Nephron progenitor cell (in vitro differentiated cells): ENCODE measurements at regions not wholly inside any gene's neighbourhood (a gene's known extent, or its start where the extent isn't known, plus 50 kb on each side); places are given as distances from the start of the nearest gene placed in this dataset.
"Not testable (repeated sequence)": the region's sequence is repeated elsewhere in the genome, so short reads cannot be mapped to it uniquely, and the experiment has no call there.

Source experiments
- DNase-seq: peaks from one replicate; pipeline ENCODE4 v3.0.0; 2021
- H3K27ac Mint-ChIP-seq: 2 replicates; pipeline ENCODE4 v1.8.0; 2021; ENCODE audit warnings: mild to moderate bottlenecking, moderate library complexity, mixed read lengths
- H3K27me3 Mint-ChIP-seq: 2 replicates; pipeline ENCODE4 v1.8.0; 2021; ENCODE audit warnings: mild to moderate bottlenecking, low read depth, mixed read lengths; ENCODE audit not compliant: poor library complexity
- H3K36me3 Mint-ChIP-seq: 2 replicates; pipeline ENCODE4 v1.8.0; 2021; ENCODE audit warnings: low read depth, mixed read lengths
- H3K4me1 Mint-ChIP-seq: 2 replicates; pipeline ENCODE4 v1.8.0; 2021; ENCODE audit warnings: mixed read lengths
- H3K4me3 Mint-ChIP-seq: 2 replicates; pipeline ENCODE4 v1.8.0; 2021; ENCODE audit warnings: mild to moderate bottlenecking, moderate library complexity, mixed read lengths
- H3K9me3 Mint-ChIP-seq: 2 replicates; pipeline ENCODE4 v1.8.0; 2021; ENCODE audit warnings: mild to moderate bottlenecking, moderate library complexity, mixed read lengths
- TF ChIP-seq, protein P1 (sequence below): fragments of 200-600 bp; sonication (generic); IDR thresholded peaks from 2 replicates; pipeline ENCODE4 v1.5.0; 2021; ENCODE audit warnings: antibody characterized with exemption

DNA sequence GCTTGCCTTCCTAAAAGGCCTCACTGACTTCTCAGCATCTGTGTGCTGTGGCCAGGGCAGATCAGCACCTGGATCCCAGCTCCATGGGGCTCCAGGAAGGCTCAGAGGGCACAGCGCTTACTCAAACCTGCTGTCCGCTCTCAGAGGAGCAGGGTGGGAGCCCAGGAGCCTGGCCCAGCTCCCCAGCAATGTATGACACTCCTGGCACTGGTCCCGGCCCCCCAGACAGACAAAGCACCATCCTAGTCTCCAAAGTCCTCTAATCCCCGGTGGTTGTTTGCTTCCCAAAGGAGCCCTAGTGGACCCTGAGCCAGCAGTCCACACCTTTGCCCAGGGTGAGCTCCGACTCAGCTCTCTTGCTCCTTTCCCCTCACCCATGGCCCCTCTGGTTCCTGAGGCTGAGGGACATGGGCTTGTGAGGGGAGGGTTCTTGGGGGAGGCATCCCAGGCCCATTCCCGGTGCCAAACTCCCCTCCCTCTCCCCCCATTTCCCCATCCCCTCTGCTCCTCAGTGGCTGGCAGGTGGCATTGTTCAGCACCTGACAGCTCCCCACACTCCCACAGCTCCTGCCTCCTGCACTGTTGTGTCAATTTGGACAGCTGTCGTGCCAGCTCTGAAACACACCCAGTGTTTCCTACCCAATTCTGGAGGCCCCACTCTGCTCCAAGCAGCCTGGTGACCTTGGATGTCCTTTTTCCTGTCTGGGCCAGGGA, 164.3 kb downstream of the TRIM43 start:
- H3K4me1 Mint-ChIP-seq, DNase-seq, H3K4me3 Mint-ChIP-seq, H3K27me3 Mint-ChIP-seq, H3K27ac Mint-ChIP-seq, H3K36me3 Mint-ChIP-seq: not testable (repeated sequence)
- peaks cover 26% of the 10 kb centered on the region for H3K9me3 Mint-ChIP-seq

DNA sequence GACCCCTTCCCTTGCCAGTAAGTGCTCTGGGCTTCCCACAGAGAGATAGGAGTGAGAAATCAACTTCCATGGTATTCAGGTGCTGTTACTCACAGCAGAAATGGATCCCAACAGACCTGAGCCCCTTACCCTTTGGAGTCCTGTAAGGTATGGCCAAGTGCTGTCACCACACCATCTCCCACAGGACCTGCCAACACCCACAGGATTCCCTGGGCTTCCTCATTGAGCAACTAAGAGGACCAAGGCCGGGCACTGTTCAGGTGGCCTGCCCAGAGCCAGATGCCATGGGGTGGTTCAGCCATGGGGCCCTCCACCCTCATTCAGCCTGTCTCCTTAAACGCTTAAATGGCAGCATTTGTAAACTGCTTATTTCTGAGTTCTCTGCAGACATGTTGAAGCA, 166.2 kb downstream of the TRIM43 start:
- no peak for DNase-seq
- TF ChIP-seq, protein P1, sequence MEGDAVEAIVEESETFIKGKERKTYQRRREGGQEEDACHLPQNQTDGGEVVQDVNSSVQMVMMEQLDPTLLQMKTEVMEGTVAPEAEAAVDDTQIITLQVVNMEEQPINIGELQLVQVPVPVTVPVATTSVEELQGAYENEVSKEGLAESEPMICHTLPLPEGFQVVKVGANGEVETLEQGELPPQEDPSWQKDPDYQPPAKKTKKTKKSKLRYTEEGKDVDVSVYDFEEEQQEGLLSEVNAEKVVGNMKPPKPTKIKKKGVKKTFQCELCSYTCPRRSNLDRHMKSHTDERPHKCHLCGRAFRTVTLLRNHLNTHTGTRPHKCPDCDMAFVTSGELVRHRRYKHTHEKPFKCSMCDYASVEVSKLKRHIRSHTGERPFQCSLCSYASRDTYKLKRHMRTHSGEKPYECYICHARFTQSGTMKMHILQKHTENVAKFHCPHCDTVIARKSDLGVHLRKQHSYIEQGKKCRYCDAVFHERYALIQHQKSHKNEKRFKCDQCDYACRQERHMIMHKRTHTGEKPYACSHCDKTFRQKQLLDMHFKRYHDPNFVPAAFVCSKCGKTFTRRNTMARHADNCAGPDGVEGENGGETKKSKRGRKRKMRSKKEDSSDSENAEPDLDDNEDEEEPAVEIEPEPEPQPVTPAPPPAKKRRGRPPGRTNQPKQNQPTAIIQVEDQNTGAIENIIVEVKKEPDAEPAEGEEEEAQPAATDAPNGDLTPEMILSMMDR, result no peak
- Mint-ChIP-seq H3K4me1 (no peaks in the 10 kb centered on the region), H3K4me3 (no peak overlapping the region), H3K36me3 (no peaks in the 10 kb centered on the region), H3K27ac (no peak overlapping the region), H3K27me3 (no peaks in the 10 kb centered on the region), H3K9me3 (peaks cover 23% of the 10 kb centered on the region)

DNA sequence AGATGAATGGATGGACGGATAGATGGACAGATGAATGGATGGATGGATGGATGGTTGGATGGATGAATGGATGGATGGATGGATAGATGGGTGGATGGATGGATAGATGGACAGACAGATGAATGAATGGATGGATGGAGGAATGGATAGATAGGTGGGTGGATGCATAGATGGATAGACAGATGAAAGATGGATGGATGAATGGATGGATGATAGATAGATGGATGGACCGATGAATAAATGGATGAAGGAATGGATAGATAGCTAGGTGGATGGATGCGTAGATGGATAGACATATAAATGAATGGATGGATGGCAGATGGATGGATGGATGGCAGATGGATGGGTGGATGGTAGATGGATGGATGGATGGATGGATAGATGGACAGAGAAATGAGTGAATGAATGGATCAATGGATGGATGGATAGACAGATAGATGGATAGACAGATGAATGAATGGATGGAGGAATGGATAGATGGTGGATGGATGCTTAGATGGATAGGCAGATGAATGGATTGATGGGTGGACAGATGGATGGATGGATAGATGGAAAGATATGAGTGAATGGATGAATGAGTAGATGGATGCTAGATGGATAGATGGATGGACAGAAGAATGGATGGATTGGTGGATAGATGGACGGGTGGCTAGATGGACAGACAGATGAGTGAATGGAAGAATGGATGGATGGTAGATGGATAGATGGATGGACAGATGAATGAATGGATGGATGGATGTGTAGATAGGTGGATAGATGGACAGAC, 167.9 kb downstream of the TRIM43 start:
- no peaks in the 10 kb centered on the region for H3K4me1 Mint-ChIP-seq
- no peak overlapping the region for H3K4me3 Mint-ChIP-seq
- H3K27ac Mint-ChIP-seq, result no peak overlapping the region
- no peak for DNase-seq
- no peaks in the 10 kb centered on the region for H3K27me3 Mint-ChIP-seq
- H3K36me3 Mint-ChIP-seq, result no peaks in the 10 kb centered on the region
- H3K9me3 Mint-ChIP-seq, result peaks cover 21% of the 10 kb centered on the region
- TF ChIP-seq, protein P1, result no peak

DNA sequence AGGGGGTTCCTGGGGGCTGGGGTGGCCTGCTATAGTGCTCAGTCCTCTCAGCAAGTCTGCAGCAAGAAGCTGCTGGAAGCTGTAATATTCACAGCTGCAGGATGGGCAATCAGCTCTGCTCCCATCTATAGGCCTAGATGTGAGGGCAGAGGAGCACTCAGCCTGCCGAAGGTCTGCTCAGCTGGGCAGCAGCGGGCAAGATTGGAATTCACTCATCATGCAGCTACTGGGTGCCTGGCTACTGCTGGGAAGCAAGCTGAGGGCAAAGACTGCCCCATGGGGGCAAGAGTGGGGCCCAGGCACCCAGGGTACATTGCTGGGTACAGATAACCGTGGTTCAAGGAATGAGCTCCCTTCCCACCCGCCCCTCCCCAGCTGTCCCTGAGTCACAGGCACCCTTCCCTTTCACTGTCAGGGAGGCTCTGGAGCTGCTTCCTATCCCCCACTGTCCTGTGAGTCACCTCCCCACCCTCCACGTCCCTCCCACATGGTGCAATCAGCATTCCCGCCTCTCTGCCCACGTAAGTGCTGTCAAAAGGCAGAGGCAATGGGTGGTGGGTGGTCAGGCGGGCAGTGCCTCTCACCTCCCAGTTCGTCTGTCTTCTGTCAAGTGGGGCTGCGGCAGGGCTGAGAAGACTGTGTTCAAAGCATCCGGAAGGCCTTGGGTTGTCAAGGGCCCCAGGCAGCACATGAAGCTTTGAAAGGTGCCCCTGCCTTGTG, 169.2 kb downstream of the TRIM43 start:
- Mint-ChIP-seq H3K9me3 (peaks cover 18% of the 10 kb centered on the region), H3K27me3 (no peaks in the 10 kb centered on the region), H3K27ac (no peak overlapping the region), H3K4me1 (no peaks in the 10 kb centered on the region), H3K4me3 (no peak overlapping the region), H3K36me3 (no peaks in the 10 kb centered on the region)
- TF ChIP-seq, protein P1, result no peak
- no peak for DNase-seq

DNA sequence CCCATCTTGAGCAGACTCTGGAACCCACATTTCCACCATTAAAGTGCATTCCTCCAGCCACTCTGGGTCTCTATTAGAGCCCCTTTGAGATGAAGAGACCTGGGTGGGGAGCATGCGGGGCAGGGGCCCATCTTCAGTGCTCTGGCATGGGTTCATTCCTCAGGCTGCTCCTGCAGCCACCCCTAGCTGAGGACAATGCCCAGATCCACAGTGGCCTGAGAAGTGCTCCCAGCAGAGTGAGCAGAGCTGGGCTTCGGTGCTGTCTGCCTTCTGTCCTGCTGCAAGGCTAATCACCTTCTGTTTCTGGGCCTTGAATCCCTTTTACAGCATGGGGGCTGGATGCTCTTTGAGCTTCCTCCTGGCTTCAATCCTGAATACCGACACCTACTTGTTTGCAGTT, 169.8 kb downstream of the TRIM43 start:
- TF ChIP-seq, protein P1, result no peak
- Mint-ChIP-seq H3K9me3 (peaks cover 23% of the 10 kb centered on the region), H3K36me3 (no peaks in the 10 kb centered on the region), H3K4me3 (no peak overlapping the region), H3K4me1 (peaks cover 3% of the 10 kb centered on the region), H3K27ac (no peak overlapping the region), H3K27me3 (no peaks in the 10 kb centered on the region)
- no peak for DNase-seq

DNA sequence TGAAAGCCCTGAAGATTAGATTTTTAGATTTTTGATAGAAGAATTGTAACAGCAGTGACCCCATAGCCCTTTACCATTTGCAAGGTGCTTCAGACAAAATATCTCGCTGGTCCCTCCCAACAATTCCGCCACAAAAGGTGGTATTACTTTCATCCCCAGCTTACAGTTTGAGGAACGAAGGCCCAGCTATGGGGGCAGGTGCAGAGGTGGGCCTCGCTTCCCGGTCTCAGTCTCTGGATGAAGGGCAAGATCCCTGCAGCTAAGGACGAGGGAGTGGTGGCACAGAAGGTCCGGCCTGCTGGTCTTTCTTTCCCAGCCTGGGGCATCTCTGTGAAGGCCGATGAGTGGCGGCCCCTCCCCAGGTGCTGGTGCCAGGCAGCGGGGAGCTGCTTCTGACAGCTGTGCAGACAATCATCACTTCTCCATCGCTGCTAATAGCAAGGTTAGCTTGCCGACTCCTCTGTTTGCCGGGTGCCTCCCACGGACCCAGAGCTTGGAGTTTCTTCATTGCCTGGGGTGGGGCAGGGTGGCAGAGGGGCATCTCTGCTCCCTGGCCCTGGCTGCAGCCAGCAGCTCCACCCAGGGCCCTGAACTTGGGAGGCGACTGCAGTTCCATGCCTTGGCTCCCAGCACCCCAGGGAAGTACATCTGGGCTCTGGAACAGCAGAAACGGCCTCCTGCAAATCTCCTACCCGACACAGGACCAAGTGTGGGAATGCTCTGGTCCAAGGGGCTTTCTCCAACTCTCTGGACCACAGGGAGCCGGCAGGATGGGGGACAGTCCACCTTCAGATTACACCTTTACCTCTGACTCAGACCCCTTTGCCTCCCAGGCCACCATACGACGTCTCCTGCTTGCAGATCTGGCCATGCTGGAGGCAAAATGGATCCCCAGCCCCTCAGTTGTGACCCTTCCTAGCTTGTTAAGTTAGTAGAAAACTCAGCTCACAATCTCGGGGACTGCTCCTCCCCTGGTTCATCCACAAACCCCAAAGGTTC, 170.5 kb downstream of the TRIM43 start:
- H3K9me3 Mint-ChIP-seq, result peaks cover 19% of the 10 kb centered on the region
- not testable (repeated sequence) for H3K4me1 Mint-ChIP-seq, H3K36me3 Mint-ChIP-seq, DNase-seq, H3K27ac Mint-ChIP-seq, H3K4me3 Mint-ChIP-seq, H3K27me3 Mint-ChIP-seq

DNA sequence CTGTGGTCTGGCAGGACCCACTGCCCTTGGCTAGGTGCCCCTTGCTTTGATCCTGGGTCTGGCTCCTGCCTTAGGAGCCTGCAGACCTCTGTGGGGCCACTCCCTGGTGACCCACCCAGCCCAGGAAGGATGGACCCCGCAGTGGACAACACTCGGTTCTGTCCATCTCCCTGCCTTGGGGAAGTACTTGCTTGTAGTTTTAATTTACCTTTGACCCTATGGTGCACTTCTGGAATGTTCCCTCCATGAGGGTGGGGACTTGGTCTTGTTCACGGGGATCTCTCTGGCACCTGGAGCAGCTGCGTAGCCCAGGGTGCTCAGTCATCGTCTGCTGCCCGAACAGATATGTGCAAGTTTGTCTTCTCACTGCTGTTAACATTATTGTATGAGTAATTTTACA, 171.3 kb downstream of the TRIM43 start:
- not testable (repeated sequence) for H3K27ac Mint-ChIP-seq, DNase-seq, H3K4me1 Mint-ChIP-seq, H3K36me3 Mint-ChIP-seq, H3K4me3 Mint-ChIP-seq, H3K27me3 Mint-ChIP-seq
- H3K9me3 Mint-ChIP-seq, result peaks cover 19% of the 10 kb centered on the region

DNA sequence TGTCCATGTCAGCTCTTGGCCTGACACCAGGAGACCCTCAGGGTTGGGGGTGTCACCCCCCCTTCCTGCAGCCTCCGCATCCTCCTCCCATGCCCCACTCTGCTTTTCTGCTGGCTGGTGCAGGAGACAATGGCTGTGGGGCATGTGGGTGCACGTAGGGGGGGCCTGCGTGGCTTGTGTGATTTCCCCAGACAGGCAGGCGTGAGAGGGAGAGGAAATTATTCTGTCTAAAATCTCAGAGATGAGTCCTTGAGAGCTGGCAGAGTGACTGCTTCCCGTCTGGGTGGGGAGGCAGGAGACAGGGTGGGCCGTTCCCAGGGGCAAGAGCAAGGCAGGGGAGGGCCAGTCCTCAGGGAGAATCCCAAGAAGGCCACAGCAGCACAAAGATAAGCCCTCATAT, 173.2 kb downstream of the TRIM43 start:
- DNase-seq, H3K4me3 Mint-ChIP-seq, H3K27me3 Mint-ChIP-seq, H3K36me3 Mint-ChIP-seq, H3K4me1 Mint-ChIP-seq, H3K27ac Mint-ChIP-seq: not testable (repeated sequence)
- peaks cover 24% of the 10 kb centered on the region for H3K9me3 Mint-ChIP-seq
